MCF 10A (cell line): ENCODE measurements at regions not wholly inside any gene's neighbourhood (a gene's known extent, or its start where the extent isn't known, plus 50 kb on each side); places are given as distances from the start of the nearest gene placed in this dataset.

ENCODE experiments used
- BruUV-seq: library from RNA; stranded (reverse); fragments of 400-500 nt; replicated peaks from 2 replicates; lab custom pipeline; 2021; lab: Mats Ljungman, UMichigan
- CTCF ChIA-PET: fragments of 300-600 bp; sonication (Branson Sonifier 250); formaldehyde crosslinking; extraction: SDS; loops from one replicate; lab custom pipeline; 2021; ENCODE audit warnings: antibody characterized with exemption, inconsistent platforms; lab: Yijun Ruan, JAX
- POLR2A ChIA-PET: fragments of 300-600, 350-650 bp; sonication (Branson Sonifier 250); formaldehyde crosslinking; extraction: SDS; loops from one replicate; lab custom pipeline; 2020; ENCODE audit warnings: antibody characterized with exemption, inconsistent platforms; lab: Yijun Ruan, JAX
- DNase-seq: peaks from one replicate; pipeline ENCODE4 v3.0.0-alpha.2; 2018; ENCODE audit not compliant: unreplicated experiment
- H3K27ac Mint-ChIP-seq: one replicate; pipeline ENCODE4 v1.8.0; 2022; ENCODE audit warnings: mild to moderate bottlenecking, low read depth, mixed read lengths; ENCODE audit not compliant: unreplicated experiment
- H3K27me3 Mint-ChIP-seq: one replicate; pipeline ENCODE4 v1.8.0; 2022; ENCODE audit warnings: mixed read lengths; ENCODE audit not compliant: insufficient read depth, unreplicated experiment
- H3K36me3 Mint-ChIP-seq: one replicate; pipeline ENCODE4 v1.8.0; 2022; ENCODE audit warnings: mild to moderate bottlenecking, moderate library complexity, mixed read lengths; ENCODE audit not compliant: insufficient read depth, unreplicated experiment
- H3K4me1 Mint-ChIP-seq: one replicate; pipeline ENCODE4 v1.8.0; 2022; ENCODE audit warnings: mixed read lengths; ENCODE audit not compliant: insufficient read depth, unreplicated experiment
- H3K4me3 Mint-ChIP-seq: one replicate; pipeline ENCODE4 v1.8.0; 2022; ENCODE audit warnings: mild to moderate bottlenecking, moderate library complexity, mixed read lengths; ENCODE audit not compliant: unreplicated experiment
- H3K9me3 Mint-ChIP-seq: one replicate; pipeline ENCODE4 v1.8.0; 2022; ENCODE audit warnings: mixed read lengths; ENCODE audit not compliant: unreplicated experiment
- CTCF ChIP-seq: fragments of 200-600 bp; IDR thresholded peaks from one replicate; pipeline ENCODE4 v1.8.0; 2022; ENCODE audit warnings: antibody characterized with exemption, mild to moderate bottlenecking; ENCODE audit not compliant: unreplicated experiment
- intact Hi-C: fragments of 100-400 bp; cut with micrococcal nuclease; formaldehyde crosslinking; loops from 2 replicates; pipeline ENCODE4 v1.14.1; 2022

GRCh38 chr1:71147637-71148360, 67.0 kb upstream of the ZRANB2 start:
- Mint-ChIP-seq H3K9me3 (no peaks in the 10 kb centered on the region), H3K4me1 (no peaks in the 10 kb centered on the region), H3K4me3 (no peak overlapping the region), H3K27me3 (no peaks in the 10 kb centered on the region), H3K36me3 (no peaks in the 10 kb centered on the region), H3K27ac (no peak overlapping the region)
- ChIA-PET POLR2A (no interaction called here), CTCF (no interaction called here)
- BruUV-seq = no TSS peak
- DNase-seq = no peak
- no peak for TF ChIP-seq CTCF
- intact Hi-C loops = no loop called here

- CTCF ChIA-PET = no interaction called here
- peaks cover 41% of the 10 kb centered on the region for H3K9me3 Mint-ChIP-seq
- POLR2A ChIA-PET = interaction anchor here (0.6 kb wide), 1 partner anchor 357 kb away, joined by 3 read pairs; no protein-coding TSS in a partner anchor
- DNase-seq = no peak
- H3K27me3 Mint-ChIP-seq = no peaks in the 10 kb centered on the region
- H3K4me1 Mint-ChIP-seq = no peaks in the 10 kb centered on the region
- H3K4me3 Mint-ChIP-seq = no peak overlapping the region
- intact Hi-C loops = no loop called here
- no TSS peak for BruUV-seq
- no peak overlapping the region for H3K27ac Mint-ChIP-seq
- no peak for TF ChIP-seq CTCF
- H3K36me3 Mint-ChIP-seq = no peaks in the 10 kb centered on the region
Measured at GRCh38 chr1:71135571-71135970, 54.7 kb upstream of the ZRANB2 start.
